CD4-positive, alpha-beta T cell treated with Interleukin-4 for 1 hour (primary cell): ENCODE measurements at regions not wholly inside any gene's neighbourhood (a gene's known extent, or its start where the extent isn't known, plus 50 kb on each side); places are given as distances from the start of the nearest gene placed in this dataset.
"Not testable (repeated sequence)": the region's sequence is repeated elsewhere in the genome, so short reads cannot be mapped to it uniquely, and the experiment has no call there.

Experiments used
- DNase-seq, 2 donors: peaks; one replicate each; pipeline ENCODE4 v3.0.0-alpha.2; 2020 to 2022

- DNase-seq = no peak
These were observed 554.1 kb downstream of the KCTD12 start for GRCh38 chr13:76331943-76332712.

DNA sequence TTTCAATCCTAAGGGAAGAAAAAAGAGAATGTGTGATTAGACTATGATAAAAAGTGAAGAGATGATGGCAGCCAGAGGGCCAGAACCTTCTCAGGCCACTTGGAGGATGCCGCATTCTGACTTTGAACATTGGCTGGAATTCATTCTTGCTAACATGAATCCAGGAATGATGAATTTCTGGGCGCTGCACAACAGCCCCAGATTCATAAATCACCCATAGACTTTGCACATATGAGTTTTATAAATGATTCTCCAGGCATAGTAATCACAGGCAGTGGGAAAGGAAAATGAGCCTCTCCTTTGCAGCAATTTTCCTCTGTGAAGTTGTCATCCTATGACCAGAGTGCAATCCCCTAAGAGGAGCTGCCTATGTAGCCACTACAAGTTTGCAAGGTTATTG is 555.4 kb downstream of the KCTD12 start:
- no peak for DNase-seq

GRCh38 chr13:76329866-76330580 is 556.2 kb downstream of the KCTD12 start:
- no peak for DNase-seq

DNA sequence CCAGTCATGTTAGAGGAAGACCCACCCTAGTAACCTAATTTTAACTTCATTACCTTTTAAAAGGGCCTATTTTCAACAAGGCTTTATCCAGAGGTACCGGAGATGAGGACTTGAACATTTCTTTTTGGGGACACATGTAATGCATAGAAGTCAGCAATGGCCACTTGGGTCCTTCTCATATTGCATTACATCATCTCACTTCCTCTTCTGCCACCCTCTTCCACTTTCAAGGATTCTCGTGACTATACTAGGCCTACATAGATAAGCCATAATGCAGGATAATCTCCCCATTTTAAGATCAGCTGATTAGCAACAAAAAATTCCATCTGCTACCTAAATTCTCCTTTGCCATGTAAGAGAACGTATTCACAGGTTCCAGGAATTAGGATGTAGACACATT is 557.2 kb downstream of the KCTD12 start:
- no peak for DNase-seq

- no peak for DNase-seq
These were observed 559.9 kb downstream of the KCTD12 start for GRCh38 chr13:76326343-76326742.

- no peak for DNase-seq
These were observed 566.3 kb downstream of the KCTD12 start for GRCh38 chr13:76319921-76320320.

DNA sequence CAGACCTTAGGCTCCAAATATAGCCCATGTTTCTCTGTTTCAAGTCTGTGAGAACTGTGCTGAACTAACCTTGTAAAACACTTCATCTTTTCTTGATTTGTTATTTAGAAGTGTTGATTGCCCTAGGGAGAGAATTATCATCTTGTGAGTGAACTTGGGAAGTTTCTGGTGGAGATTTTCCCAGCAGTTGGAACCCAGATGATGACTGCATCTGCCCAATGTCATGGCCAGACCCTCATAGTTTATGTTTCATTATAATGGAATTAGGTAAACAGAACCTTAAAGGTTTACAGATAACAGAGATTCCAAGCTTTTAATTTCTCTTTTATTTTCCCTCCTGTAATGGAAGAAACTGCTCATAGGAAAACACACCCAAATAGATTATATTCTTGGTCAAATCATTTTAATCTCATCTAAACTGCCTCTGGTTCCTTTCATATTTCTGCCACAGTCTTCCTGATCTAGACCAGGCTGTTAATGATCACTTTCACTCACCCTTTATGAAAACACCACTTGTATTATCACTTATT is 569.1 kb downstream of the KCTD12 start:
- DNase-seq = no peak

DNA sequence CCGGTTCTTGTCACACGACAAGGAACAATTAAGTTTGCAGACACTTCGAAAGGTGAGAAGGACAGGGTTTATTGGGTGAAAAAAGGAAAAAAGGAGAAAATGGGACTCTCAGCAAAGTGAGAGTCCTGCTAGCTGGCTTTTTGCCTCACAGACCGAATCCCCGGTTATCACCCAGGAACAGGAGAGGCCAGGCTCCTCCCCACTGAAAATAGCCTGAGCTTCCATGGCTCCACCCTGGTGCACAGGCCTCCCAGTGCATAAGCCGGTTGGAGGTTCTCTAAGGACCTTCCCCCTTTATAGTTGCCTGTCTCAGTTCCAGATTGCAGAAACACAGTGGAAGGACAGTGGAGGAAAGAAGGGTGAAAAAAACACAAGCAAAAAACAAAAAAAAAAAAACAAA is 571.7 kb downstream of the KCTD12 start:
- no peak for DNase-seq

DNA sequence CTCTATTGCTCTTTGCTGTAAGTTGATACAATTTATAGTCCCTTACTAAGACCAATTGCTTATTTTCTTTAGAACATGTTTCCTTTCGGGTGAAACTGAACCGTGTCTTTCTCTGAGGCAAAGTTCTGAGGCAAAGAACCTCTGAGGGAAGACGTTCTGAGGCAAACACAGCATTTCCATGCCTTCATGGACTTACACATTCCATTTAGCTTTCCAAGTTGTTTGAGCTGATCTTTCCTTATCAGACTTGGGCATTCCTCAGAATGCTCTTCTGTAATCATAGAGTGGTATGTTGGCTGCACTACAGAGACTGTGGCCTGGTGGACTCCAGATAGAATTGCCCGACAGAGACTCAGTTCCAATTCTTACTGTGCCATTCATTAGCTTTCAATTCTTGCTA is 579.1 kb downstream of the KCTD12 start:
- no peak for DNase-seq

DNA sequence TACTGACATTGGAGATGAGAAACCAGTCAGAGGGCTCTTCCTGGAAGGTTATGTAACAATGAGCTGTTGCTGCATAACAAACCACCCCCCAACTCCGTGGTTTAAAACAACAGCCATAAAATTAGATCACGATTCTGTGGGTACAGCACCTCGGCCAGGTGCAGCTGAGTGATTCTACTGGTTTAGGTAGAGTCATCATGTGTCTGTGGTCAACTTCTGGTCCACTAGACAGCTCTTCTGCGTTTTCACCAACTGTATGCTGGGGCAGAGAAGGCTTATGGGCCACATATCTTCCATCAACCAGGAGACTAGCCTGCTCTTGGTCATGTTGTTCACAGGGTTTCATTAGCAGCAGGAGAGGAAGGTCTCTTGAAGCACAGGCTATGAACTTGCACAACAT is 585.5 kb downstream of the KCTD12 start:
- no peak for DNase-seq

DNA sequence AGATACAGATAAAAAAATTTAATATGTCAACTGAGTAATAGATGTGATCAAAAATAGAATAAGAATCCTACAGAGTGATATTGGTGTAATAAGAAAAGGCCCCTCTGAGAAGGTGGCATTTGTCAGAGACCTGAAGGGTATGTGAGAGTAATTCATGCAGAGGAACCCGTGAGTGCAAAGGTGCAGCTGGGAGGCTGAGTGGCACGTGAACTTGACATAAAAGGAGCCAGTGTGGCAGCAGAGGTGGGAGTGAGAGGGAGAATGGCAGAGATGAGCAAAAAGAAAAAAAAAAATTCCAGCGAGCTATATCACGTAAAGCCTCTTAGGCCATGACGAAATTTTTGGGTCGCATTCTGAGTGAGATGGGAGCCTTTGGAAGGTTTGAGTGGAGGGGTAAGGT is 588.9 kb downstream of the KCTD12 start:
- DNase-seq = no peak

DNA sequence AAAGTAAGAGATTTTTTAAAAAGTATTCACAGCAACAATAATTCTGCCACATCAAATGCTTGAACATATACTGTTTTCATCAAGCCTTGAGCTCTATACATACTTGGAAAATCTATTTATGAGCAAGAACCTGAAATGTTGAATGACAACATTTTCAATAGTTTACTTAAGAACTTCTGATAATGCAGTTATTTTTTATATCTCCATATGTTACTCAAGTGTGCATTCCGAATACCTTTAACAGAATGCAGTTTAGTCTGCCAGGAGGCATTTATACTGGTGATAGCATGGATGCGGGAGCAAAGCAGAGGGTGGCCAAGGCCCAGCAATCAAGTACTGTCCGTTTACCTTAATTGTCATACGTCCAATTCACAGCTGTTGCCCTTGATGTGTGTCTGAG is 589.5 kb downstream of the KCTD12 start:
- no peak for DNase-seq

GRCh38 chr13:76295020-76295419 is 591.2 kb downstream of the KCTD12 start:
- not testable (repeated sequence) for DNase-seq

DNA sequence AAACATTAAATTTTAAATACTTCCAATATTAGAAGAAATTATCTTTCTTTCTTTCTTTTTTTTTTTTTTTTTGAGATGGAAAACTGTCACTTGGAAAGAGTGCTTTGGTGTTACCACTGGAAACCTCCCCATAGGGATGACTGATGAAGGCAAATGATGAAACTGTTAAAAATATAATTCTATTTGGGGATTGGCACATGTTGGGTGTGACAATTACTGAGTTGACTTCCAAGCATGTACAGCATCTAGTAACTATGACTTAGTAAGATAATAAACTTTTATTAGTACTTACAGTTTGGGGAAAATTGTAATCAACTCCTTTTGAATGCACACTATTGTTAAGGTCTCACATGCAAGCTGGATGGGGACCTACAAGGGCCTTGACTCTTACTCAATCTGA is 592.5 kb downstream of the KCTD12 start:
- no peak for DNase-seq

DNA sequence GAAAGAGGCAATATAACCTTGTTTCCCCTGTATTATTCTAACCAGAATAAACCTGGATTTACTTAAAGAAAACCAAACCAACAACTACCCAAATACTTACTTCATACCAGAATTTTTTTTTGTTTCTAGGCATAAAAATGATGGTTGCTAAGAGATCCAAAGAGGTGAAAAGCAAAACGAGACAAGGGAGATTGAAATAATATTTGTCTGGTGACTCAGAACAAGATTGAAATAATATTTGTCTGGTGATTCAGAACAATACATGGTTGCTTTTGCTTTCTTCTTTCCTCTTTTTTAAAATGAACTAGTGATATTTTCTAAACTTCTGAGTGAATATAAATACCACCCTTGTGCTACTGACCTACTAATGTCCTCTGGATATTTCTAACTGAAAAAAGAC is 592.9 kb downstream of the KCTD12 start:
- no peak for DNase-seq

DNA sequence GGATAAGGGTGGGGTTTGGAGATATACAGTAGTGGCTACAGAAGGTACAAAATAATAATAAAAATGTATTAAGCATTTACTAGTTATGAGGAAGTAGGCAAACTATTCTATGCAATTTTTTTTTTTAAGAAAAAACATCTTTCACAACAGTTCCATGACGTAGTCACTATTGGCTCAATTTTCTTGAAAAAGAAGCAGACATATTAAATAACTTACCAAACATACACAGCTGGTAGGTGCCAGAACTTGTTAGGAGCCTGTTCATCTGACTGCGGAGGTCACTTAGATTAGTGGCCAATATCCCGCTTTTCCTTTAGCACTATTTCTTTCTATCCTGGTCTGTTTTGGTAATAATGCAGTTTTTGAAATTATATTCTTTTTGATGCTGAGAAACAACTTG is 593.5 kb downstream of the KCTD12 start:
- no peak for DNase-seq

- no peak for DNase-seq
These were observed 594.2 kb downstream of the KCTD12 start for GRCh38 chr13:76292031-76292430.

GRCh38 chr13:76289558-76289957 is 596.6 kb downstream of the KCTD12 start:
- DNase-seq = no peak

- no peak for DNase-seq
These were observed 600.0 kb downstream of the KCTD12 start for GRCh38 chr13:76286178-76286577.

DNA sequence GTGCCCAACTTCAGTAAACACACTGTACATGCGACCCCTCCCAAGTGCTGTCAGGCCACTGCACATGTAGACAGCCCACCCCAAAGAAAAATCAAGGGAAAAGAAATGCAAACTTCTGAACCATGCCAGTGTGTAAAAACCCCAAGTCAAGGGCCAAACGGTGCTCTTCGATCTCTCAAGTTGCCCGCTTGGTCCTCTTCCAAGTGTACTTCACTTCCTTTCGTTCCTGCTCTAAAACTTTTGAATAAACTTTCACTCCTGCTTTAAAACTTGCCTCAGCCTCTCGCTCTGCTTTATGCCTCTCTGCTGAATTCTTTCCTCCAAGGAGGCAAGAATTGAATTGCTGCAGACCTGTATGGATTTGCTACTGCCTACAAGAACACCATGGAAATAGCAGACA is 600.7 kb downstream of the KCTD12 start:
- DNase-seq = no peak

DNA sequence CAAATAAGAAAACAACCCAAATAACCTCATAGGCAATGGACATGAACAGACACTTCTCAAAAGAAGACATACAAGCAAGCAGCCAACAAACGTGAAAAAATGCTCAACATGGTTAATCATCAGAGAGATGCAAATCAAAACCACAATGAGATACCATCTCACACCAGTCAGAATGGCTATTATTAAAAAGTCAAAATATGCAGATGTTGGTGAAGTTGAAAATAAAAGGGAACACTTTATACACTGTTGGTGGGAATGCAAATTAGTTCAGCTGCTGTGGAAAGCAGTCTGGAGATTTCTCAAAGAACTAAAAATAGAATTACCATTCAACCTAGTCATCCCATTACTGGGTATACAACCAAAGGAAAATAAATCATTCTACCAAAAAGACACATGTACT is 606.4 kb downstream of the KCTD12 start:
- DNase-seq = not testable (repeated sequence)

GRCh38 chr13:76271728-76272232 is 614.4 kb downstream of the KCTD12 start:
- no peak for DNase-seq

DNA sequence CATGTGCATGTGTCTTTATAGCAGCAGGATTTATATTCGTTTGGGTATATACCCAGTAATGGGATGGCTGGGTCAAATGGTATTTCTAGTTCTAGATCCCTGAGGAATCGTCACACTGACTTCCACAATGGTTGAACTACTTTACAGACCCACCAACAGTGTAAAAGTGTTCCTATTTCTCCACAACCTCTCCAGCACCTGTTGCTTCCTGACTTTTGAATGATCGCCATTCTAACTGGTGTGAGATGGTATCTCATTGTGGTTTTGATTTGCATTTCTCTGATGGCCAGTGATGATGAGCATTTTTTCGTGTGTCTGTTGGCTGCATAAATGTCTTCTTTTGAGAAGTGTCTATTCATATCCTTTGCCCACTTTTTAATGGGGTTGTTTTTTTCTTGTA is 617.9 kb downstream of the KCTD12 start:
- DNase-seq = not testable (repeated sequence)

DNA sequence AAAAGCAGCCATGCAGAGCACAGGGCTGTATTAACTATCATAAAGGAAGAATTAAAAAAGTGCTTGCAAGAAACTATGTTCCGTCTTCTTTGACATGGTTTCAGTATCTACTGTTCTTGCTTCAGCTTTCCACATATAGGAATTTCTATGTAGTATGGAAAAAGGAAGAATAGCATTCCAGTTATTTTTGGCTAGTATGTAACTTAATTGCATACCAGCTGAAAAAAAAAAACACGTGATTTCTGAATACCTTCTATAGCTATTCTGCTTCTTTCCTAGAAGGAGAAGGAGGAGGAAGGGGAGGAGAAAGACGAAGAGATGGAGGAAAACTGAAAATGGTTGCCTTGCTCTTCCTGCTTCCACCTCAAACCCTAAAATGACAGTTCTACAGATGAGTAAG is 619.0 kb downstream of the KCTD12 start:
- DNase-seq = no peak
